Activated CD4-positive, alpha-beta T cell treated with anti-CD3 and anti-CD28 coated beads, Interleukin-2, amount 10 ng/mL, durations not matched to agents 7 days and 5 days (primary cell): ENCODE measurements at regions not wholly inside any gene's neighbourhood (a gene's known extent, or its start where the extent isn't known, plus 50 kb on each side); places are given as distances from the start of the nearest gene placed in this dataset.
A peak's percentile ranks its signal among the peaks of the same experiment; 100 is the strongest.

Source experiments
- CTCF ChIA-PET: fragments of 350-600 bp; sonication (Branson Sonifier 250); formaldehyde crosslinking; loops from one replicate; lab custom pipeline; 2021; ENCODE audit warnings: antibody characterized with exemption; lab: Charles Lee
- POLR2A ChIA-PET: fragments of 350-600 bp; sonication (Branson Sonifier 250); formaldehyde crosslinking; loops from one replicate; lab custom pipeline; 2021; ENCODE audit warnings: antibody characterized with exemption; lab: Charles Lee
- DNase-seq: peaks from one replicate; pipeline ENCODE4 v3.0.0-alpha.2; 2020
- H3K27ac Mint-ChIP-seq: one replicate; pipeline ENCODE4 v1.8.0; 2021; ENCODE audit warnings: mild to moderate bottlenecking, moderate library complexity, mixed read lengths
- H3K27me3 Mint-ChIP-seq: one replicate; pipeline ENCODE4 v1.8.0; 2021; ENCODE audit warnings: mixed read lengths
- H3K36me3 Mint-ChIP-seq: one replicate; pipeline ENCODE4 v1.8.0; 2021; ENCODE audit warnings: low read depth, mixed read lengths
- H3K4me1 Mint-ChIP-seq: one replicate; pipeline ENCODE4 v1.8.0; 2021; ENCODE audit warnings: mixed read lengths
- H3K4me3 Mint-ChIP-seq: one replicate; pipeline ENCODE4 v1.8.0; 2021; ENCODE audit warnings: mild to moderate bottlenecking, moderate library complexity, mixed read lengths
- H3K9me3 Mint-ChIP-seq: one replicate; pipeline ENCODE4 v1.8.0; 2021; ENCODE audit warnings: mixed read lengths

DNA sequence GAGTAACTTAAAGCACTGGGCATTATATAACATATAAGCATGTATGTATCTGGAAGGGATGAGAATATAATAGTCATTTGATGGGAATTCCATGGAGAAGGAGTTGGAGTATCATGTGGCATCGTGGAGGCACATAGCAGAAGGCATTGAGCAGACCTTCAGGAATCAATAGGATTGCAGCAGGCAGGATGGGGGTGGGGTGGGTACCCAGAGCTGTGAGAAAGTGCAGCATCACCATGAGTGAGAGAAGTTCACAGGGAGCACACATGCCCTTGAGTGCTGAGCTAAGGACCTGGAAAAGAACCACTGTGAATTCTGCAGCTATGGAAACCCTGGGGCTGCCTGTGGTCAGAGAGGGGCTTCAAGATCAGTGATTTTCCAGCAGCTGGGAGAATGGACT lies 57.3 kb downstream of the MED10 start:
- POLR2A ChIA-PET = no interaction called here
- H3K4me3 Mint-ChIP-seq = no peak overlapping the region
- H3K27ac Mint-ChIP-seq = no peak overlapping the region
- H3K27me3 Mint-ChIP-seq = no peaks in the 10 kb centered on the region
- DNase-seq = no peak
- no peaks in the 10 kb centered on the region for H3K4me1 Mint-ChIP-seq
- H3K9me3 Mint-ChIP-seq = no peaks in the 10 kb centered on the region
- CTCF ChIA-PET = no interaction called here
- no peaks in the 10 kb centered on the region for H3K36me3 Mint-ChIP-seq

DNA sequence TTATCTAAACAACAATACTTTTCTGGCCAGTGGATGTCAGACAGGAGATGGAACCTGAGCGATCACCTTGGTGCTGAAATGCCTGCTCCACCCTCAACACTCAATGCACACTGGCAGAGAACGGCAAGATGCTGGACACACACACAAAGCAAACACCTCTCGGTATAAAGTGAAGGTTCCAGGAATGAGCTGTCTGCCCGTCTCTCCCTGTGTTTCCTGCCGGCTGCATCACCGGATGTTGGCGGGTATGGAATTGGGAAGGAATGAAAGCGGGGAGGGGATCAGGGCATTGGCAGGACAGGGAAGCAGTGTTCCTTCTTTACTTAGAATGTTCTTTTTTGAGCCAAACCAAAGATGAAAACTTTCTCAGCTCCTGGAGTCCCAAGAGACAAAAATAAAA lies 59.2 kb downstream of the MED10 start:
- no peak overlapping the region for H3K27ac Mint-ChIP-seq
- ChIA-PET POLR2A (no interaction called here), CTCF (no interaction called here)
- H3K36me3 Mint-ChIP-seq = no peaks in the 10 kb centered on the region
- H3K9me3 Mint-ChIP-seq = no peaks in the 10 kb centered on the region
- H3K4me1 Mint-ChIP-seq = no peaks in the 10 kb centered on the region
- no peak for DNase-seq
- no peak overlapping the region for H3K4me3 Mint-ChIP-seq
- H3K27me3 Mint-ChIP-seq = no peaks in the 10 kb centered on the region

DNA sequence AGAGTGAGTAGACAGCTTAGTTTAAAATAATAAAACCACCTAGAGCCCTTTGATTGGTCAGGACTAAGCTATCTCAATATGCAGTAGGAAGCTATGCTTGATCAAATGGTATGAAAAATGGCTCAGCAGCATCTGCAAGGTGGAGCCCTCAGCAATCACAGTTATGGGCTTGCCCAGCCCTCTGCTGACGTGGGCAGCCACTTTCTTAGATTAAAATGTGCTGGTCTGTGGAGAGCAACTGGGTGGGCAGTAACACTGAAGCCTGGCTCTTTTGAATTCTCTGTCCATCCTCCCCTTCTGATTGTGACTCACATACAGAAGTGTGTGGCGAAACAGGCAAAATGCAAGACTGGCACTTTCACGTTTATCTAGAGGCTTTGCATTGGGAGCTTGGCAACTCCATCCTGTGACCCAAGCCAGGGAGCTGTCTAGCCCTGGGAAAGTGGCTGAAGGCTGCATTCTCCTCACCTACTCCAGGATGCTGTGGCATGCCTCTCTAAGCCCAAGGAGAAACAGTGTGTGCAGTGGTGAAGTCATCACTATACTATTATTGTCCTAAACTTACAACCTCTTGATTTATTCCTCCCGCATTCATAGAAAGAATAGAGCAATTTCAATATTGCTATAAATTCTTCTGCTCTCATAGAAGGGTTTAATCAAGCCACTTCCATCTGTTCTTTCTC lies 61.1 kb downstream of the MED10 start:
- ChIA-PET POLR2A (no interaction called here), CTCF (interaction anchor here (1.0 kb wide), 1 partner anchor 17 kb away, joined by 3 read pairs; no protein-coding TSS in a partner anchor)
- no peak overlapping the region for H3K4me3 Mint-ChIP-seq
- no peak for DNase-seq
- H3K36me3 Mint-ChIP-seq = no peaks in the 10 kb centered on the region
- no peak overlapping the region for H3K27ac Mint-ChIP-seq
- no peaks in the 10 kb centered on the region for H3K27me3 Mint-ChIP-seq
- no peaks in the 10 kb centered on the region for H3K9me3 Mint-ChIP-seq
- H3K4me1 Mint-ChIP-seq = no peaks in the 10 kb centered on the region

DNA sequence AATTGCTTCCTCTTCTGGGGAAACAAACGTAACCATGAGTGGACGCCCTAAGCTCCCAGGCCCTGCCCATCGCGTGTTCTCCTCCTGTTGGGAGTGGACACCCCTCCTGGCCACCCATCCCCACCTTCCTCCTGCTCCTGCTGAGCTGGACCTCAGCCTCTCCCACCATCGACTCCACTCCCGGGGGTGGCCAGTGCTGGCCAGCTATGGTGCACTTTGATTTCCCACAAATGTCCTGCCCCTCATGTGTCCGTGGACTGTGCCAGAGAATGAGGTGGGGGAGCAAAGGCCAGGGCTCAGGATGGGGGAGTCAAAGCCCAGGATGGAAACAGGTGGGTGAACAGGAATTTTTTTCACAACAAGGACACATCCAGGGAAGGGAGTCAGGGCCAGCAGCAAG lies 62.8 kb downstream of the MED10 start:
- CTCF ChIA-PET = no interaction called here
- Mint-ChIP-seq H3K4me3 (no peak overlapping the region), H3K27ac (no peak overlapping the region), H3K36me3 (no peaks in the 10 kb centered on the region), H3K9me3 (no peaks in the 10 kb centered on the region), H3K4me1 (no peaks in the 10 kb centered on the region), H3K27me3 (no peaks in the 10 kb centered on the region)
- no peak for DNase-seq
- POLR2A ChIA-PET = interaction anchor here (0.6 kb wide), 1 partner anchor 93 kb away, joined by 4 read pairs; no protein-coding TSS in a partner anchor

DNA sequence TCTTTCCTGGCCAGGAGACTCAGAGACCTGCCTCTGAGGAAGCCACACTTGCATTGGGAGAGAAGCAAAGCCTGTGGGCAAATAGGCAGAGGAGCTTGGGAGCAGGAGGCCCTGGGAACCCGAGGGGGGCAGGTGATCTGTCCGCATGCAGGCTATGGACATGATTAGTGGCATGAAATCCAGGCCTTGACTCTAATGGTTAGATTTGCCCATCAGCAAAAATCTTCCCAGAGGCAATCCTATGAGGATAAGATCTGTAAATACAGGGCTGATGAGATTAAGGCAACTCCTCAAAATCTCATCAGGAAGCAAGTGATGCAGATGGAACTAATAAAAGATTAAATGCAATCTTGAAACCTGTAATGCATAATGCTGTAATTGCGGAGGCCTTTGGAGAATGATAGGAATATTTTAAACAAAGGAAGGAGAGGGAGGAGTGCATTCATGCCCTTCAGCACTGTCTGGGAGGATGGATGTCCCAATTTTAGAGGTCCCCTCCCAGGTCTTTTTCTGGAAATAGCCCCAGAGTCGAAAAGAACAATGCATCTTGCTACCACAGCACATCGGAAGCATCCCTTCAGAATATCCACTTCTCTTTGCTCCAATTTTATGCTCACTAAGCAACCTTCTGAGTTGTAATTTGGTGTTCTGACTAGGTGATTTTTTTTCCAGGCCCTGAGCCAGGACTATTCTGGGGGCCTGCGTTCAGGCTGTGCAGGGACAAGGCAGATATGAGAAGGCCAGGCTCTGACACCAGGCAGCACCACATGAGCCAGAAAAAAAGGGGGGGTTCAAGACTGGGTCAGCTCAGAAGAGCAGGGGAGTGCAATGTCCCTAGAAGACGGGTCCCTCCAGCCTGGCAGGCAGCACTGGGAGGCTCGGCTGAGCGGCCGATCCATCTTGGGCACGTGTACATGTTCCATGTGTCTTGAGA lies 66.5 kb downstream of the MED10 start:
- ChIA-PET POLR2A (no interaction called here), CTCF (interaction anchor here (0.6 kb wide), 1 partner anchor 300 kb away, joined by 3 read pairs; no protein-coding TSS in a partner anchor)
- no peaks in the 10 kb centered on the region for H3K9me3 Mint-ChIP-seq
- no peak for DNase-seq
- no peak overlapping the region for H3K4me3 Mint-ChIP-seq
- no peak overlapping the region for H3K27ac Mint-ChIP-seq
- H3K27me3 Mint-ChIP-seq = no peaks in the 10 kb centered on the region
- no peaks in the 10 kb centered on the region for H3K4me1 Mint-ChIP-seq
- H3K36me3 Mint-ChIP-seq = no peaks in the 10 kb centered on the region

DNA sequence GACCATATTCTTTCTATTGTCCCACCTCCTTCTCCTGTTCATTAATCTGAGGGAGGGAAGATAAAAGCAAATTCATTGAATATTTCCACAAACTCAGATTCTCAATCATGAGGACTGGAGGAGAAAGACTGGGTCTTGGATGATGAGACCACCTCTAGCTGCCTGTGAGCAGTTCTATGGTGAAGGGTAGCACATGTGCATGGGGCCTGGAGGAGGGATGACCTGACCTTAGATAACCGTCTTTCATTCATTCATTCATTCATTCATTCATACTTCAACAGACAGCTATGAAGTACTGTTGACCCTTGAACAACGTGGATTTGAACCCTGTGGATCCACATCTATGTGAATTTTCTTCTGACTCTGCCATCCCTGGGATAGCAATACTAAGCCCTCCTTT lies 68.4 kb downstream of the MED10 start:
- H3K9me3 Mint-ChIP-seq = no peaks in the 10 kb centered on the region
- POLR2A ChIA-PET = no interaction called here
- CTCF ChIA-PET = no interaction called here
- H3K4me1 Mint-ChIP-seq = no peaks in the 10 kb centered on the region
- no peaks in the 10 kb centered on the region for H3K27me3 Mint-ChIP-seq
- H3K36me3 Mint-ChIP-seq = no peaks in the 10 kb centered on the region
- no peak for DNase-seq
- H3K27ac Mint-ChIP-seq = no peak overlapping the region
- H3K4me3 Mint-ChIP-seq = no peak overlapping the region

DNA sequence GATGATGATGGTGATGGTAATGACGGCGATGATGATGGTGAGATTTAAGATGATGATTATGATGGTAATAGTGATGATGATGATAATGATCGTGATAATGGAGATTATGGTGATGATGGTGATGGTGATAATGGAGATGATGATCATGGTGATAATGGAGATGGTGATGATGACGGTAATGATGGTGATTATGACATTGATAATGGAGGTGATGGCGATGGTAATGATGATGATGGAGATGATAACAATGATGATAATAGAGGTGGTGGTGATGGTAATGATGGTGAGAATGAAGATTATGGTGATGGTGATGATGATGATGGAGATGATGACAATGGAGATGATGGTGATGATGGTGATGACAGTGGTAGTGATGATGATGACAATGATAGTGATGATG lies 69.7 kb downstream of the MED10 start:
- Mint-ChIP-seq H3K4me3 (no peak overlapping the region), H3K4me1 (no peaks in the 10 kb centered on the region), H3K36me3 (no peaks in the 10 kb centered on the region), H3K9me3 (no peaks in the 10 kb centered on the region), H3K27ac (no peak overlapping the region), H3K27me3 (peaks cover 2% of the 10 kb centered on the region)
- DNase-seq = no peak
- ChIA-PET CTCF (no interaction called here), POLR2A (no interaction called here)

DNA sequence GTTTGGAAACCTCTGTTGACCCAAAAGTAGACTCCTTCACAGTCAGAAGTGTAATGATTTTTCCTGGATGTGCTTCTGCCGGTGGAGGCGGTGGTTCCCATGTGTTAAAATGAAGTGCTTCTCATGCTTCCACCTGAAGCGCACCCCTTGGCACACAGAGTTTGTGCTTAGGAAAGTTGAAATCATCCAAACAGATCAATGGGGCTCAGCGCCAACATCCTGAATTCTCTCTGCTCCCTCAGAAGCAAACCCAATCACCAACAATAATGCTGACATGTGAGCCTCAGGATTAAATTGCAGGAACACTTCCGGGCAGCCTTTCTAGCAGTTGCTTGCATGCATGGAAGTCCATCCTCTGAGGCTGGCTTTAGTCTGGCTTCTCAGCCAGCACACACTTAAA lies 71.0 kb downstream of the MED10 start:
- ChIA-PET POLR2A (no interaction called here), CTCF (interaction anchor here (1.2 kb wide), 1 partner anchor 161 kb away, joined by 4 read pairs; no protein-coding TSS in a partner anchor)
- Mint-ChIP-seq H3K9me3 (no peaks in the 10 kb centered on the region), H3K36me3 (no peaks in the 10 kb centered on the region), H3K27me3 (peaks cover 2% of the 10 kb centered on the region), H3K4me1 (no peaks in the 10 kb centered on the region), H3K4me3 (no peak overlapping the region), H3K27ac (no peak overlapping the region)
- DNase-seq = no peak

DNA sequence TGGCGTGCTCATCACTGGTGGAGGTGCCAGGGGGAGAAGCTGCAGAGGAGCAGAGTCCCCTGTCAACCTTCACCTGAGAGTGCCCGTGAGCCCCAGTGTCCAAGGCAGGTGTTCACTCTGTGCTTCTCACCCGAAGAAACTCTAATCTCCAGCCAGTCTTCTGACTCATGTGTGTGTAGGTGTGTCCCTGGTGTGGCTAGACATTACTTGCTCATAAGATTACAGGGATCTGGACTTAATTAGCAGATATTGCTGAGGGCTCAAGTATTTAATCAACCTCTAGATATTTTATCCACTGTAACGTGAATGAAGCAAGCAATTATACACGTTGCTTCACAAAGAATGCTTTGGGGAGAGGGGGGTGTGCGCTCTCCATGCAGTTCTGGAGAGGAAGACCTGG lies 72.5 kb downstream of the MED10 start:
- H3K27ac Mint-ChIP-seq = no peak overlapping the region
- DNase-seq = no peak
- ChIA-PET POLR2A (no interaction called here), CTCF (no interaction called here)
- H3K9me3 Mint-ChIP-seq = no peaks in the 10 kb centered on the region
- H3K4me1 Mint-ChIP-seq = no peaks in the 10 kb centered on the region
- H3K27me3 Mint-ChIP-seq = peaks cover 2% of the 10 kb centered on the region
- H3K36me3 Mint-ChIP-seq = no peaks in the 10 kb centered on the region
- H3K4me3 Mint-ChIP-seq = no peak overlapping the region

DNA sequence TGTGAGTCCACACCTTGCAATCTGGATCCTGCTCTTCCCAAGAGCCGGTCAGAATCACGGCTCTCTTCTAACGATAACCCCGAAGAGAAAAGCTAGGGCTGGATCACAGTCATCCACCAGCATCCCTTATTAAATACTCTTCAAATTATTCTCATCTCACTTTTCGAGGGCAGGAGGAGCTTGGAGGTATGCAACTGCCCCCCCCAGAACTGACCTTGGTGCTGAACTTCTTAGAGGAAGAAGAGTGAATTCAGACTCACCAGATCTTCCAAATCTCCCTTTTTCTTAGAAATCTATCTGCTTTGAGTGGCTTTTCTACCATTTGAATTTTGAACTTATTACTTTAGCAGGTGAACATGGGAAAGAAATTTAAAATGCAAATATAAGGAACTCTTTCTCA lies 75.7 kb downstream of the MED10 start:
- Mint-ChIP-seq H3K4me1 (no peaks in the 10 kb centered on the region), H3K27me3 (peaks cover 2% of the 10 kb centered on the region), H3K27ac (no peak overlapping the region), H3K9me3 (no peaks in the 10 kb centered on the region), H3K36me3 (no peaks in the 10 kb centered on the region), H3K4me3 (no peak overlapping the region)
- DNase-seq = no peak
- POLR2A ChIA-PET = no interaction called here
- CTCF ChIA-PET = no interaction called here

DNA sequence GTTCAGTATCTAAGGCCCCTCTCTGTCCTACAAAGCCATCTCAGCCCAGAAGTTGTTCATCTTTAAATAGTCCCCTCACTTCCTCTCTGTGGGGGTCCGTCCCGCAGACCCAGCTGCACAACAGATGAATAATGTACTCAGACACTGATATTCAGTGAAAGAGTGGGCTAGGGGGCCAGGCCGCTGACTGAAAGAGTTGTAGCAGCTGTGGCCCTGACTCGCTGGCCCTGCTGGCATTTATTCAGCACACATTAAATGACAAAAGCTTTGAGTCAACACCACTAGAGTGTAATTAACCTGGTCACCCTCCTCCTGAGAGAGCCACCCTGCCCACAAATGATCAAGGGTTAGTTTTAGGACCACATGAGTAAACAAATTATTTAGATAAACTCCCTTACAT lies 76.3 kb downstream of the MED10 start:
- no peak overlapping the region for H3K27ac Mint-ChIP-seq
- H3K36me3 Mint-ChIP-seq = no peaks in the 10 kb centered on the region
- no peaks in the 10 kb centered on the region for H3K9me3 Mint-ChIP-seq
- ChIA-PET POLR2A (no interaction called here), CTCF (no interaction called here)
- H3K27me3 Mint-ChIP-seq = peaks cover 2% of the 10 kb centered on the region
- no peak for DNase-seq
- H3K4me3 Mint-ChIP-seq = no peak overlapping the region
- no peaks in the 10 kb centered on the region for H3K4me1 Mint-ChIP-seq

DNA sequence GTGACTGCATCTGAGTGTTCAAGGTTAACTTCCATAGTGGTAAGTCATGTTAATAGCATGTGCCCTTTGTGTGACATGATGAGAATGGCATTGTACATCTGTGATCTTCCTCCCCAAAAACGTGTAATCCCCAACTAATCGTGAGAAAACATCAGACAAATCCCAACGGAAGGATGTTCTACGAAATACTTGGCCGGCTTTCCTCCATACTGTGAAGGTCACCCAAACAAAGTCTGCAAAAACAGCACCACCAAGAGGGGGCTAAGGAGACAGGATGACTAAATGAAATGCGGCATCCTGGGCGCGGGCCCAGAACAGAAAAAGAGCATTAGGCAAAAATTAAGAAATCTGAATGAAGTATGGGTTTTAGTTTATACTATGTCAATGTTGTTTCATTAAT lies 81.8 kb downstream of the MED10 start:
- Mint-ChIP-seq H3K4me3 (no peak overlapping the region), H3K36me3 (no peaks in the 10 kb centered on the region), H3K27me3 (peaks cover 17% of the 10 kb centered on the region), H3K9me3 (no peaks in the 10 kb centered on the region), H3K27ac (no peak overlapping the region), H3K4me1 (no peaks in the 10 kb centered on the region)
- no peak for DNase-seq
- POLR2A ChIA-PET = no interaction called here
- CTCF ChIA-PET = interaction anchor here (0.6 to 0.8 kb wide), 7 partner anchors 33 to 1156 kb away, joined by 3 to 4 read pairs (median 3); no protein-coding TSS in a partner anchor

DNA sequence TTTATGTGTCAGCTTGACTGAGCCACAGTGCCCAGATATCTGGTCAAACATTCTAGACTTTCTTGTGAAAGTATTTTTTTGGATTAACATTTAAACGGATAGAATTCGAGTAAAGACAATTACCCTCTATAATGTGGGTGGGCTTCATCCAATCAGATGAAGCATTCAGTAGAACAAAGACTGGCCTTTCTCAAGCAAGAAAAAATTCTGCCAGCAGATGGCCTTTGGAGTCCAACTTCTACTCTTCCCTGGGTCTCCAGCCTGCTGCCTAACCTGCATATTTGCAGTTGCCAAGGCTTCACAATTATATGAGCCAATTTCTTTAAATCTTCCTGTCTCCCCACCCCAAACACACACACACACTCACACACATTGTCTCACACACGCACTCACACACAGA lies 86.4 kb downstream of the MED10 start:
- Mint-ChIP-seq H3K36me3 (no peaks in the 10 kb centered on the region), H3K27ac (no peak overlapping the region), H3K9me3 (no peaks in the 10 kb centered on the region), H3K27me3 (peaks cover 21% of the 10 kb centered on the region), H3K4me1 (no peaks in the 10 kb centered on the region), H3K4me3 (no peak overlapping the region)
- CTCF ChIA-PET = no interaction called here
- POLR2A ChIA-PET = no interaction called here
- peak; percentile 33 for DNase-seq
